KOPT-K1 (cell line): ENCODE measurements at regions not wholly inside any gene's neighbourhood (a gene's known extent, or its start where the extent isn't known, plus 50 kb on each side); places are given as distances from the start of the nearest gene placed in this dataset.

Experiments used
- H3K27ac ChIP-seq: fragments of 200-600 bp; sonication (generic); 2 replicates; pipeline ENCODE4 v1.5.1; 2016; ENCODE audit warnings: antibody characterized with exemption, mild to moderate bottlenecking, low read depth, low read length; ENCODE audit not compliant: poor library complexity, severe bottlenecking
- H3K36me3 ChIP-seq: fragments of 200-600 bp; sonication (generic); 2 replicates; pipeline ENCODE4 v1.5.1; 2017; ENCODE audit warnings: antibody characterized with exemption, mild to moderate bottlenecking, low read length, moderate library complexity; ENCODE audit not compliant: insufficient read depth
- H3K9me3 ChIP-seq: fragments of 200-600 bp; sonication (generic); 2 replicates; pipeline ENCODE4 v1.5.1; 2017; ENCODE audit warnings: antibody characterized with exemption, low read length, mild to moderate bottlenecking; ENCODE audit not compliant: insufficient read depth, poor library complexity, severe bottlenecking

GRCh38 chr11:121383716-121384115 lies 68.4 kb upstream of the SORL1 start:
- H3K27ac ChIP-seq, result no peak overlapping the region
- H3K36me3 ChIP-seq, result no peaks in the 10 kb centered on the region
- no peaks in the 10 kb centered on the region for H3K9me3 ChIP-seq

- H3K36me3 ChIP-seq, result no peaks in the 10 kb centered on the region
- no peaks in the 10 kb centered on the region for H3K9me3 ChIP-seq
- H3K27ac ChIP-seq, result no peak overlapping the region
These were observed 66.4 kb upstream of the SORL1 start for GRCh38 chr11:121385688-121386087.
